ENCODE measurements at regions not wholly inside any gene's neighbourhood (a gene's known extent, or its start where the extent isn't known, plus 50 kb on each side); places are given as distances from the start of the nearest gene placed in this dataset.

- TF ChIP-seq, protein P1, sequence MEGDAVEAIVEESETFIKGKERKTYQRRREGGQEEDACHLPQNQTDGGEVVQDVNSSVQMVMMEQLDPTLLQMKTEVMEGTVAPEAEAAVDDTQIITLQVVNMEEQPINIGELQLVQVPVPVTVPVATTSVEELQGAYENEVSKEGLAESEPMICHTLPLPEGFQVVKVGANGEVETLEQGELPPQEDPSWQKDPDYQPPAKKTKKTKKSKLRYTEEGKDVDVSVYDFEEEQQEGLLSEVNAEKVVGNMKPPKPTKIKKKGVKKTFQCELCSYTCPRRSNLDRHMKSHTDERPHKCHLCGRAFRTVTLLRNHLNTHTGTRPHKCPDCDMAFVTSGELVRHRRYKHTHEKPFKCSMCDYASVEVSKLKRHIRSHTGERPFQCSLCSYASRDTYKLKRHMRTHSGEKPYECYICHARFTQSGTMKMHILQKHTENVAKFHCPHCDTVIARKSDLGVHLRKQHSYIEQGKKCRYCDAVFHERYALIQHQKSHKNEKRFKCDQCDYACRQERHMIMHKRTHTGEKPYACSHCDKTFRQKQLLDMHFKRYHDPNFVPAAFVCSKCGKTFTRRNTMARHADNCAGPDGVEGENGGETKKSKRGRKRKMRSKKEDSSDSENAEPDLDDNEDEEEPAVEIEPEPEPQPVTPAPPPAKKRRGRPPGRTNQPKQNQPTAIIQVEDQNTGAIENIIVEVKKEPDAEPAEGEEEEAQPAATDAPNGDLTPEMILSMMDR (IDR thresholded peaks at IDR 0.05 in 4 of 5, conservative IDR thresholded peaks at IDR 0.05 in 1 of 5), result no peak
- no peak for TF ChIP-seq POLR2A (IDR thresholded peaks at IDR 0.05)
These were observed 89.9 kb upstream of the AMOTL1 start for GRCh38 chr11:94678236-94678635.
